Testis (tissue), 2 donors: ENCODE measurements at regions not wholly inside any gene's neighbourhood (a gene's known extent, or its start where the extent isn't known, plus 50 kb on each side); places are given as distances from the start of the nearest gene placed in this dataset.
"Not testable (repeated sequence)": the region's sequence is repeated elsewhere in the genome, so short reads cannot be mapped to it uniquely, and the experiment has no call there.

Experiments
- DNase-seq: peaks from one replicate; pipeline ENCODE4 v3.0.0-alpha.2; 2019
- H3K27ac ChIP-seq, 2 donors: fragments of 200-600 bp; sonication (generic); one replicate each; pipeline ENCODE4 v1.5.1; 2019
- H3K27me3 ChIP-seq: fragments of 200-600 bp; sonication (generic); one replicate; pipeline ENCODE4 v1.5.1; 2019
- H3K36me3 ChIP-seq: fragments of 200-600 bp; sonication (generic); one replicate; pipeline ENCODE4 v1.5.1; 2017; ENCODE audit warnings: low read depth; ENCODE audit errors: missing control alignments
- H3K4me1 ChIP-seq: fragments of 200-600 bp; sonication (generic); one replicate; pipeline ENCODE4 v1.5.1; 2019
- H3K4me3 ChIP-seq, 2 donors: fragments of 200-600 bp; sonication (generic); one replicate each; pipeline ENCODE4 v1.5.1; 2017 to 2019
- H3K9me3 ChIP-seq: fragments of 200-600 bp; sonication (generic); one replicate; pipeline ENCODE4 v1.5.1; 2017
- POLR2A ChIP-seq: fragments of 450-650 bp; IDR thresholded peaks from one replicate; pipeline ENCODE4 v1.6.1; 2017; ENCODE audit warnings: antibody characterized with exemption, mild to moderate bottlenecking, moderate library complexity
- WGBS, 2 donors: methylation state at CpG; one replicate each; pipeline ENCODE4 v1.1.5; 2018; 5-methylcytosine and 5-hydroxymethylcytosine counted together
- intact Hi-C: fragments of 100-400 bp; cut with DNase I; formaldehyde crosslinking; loops from one replicate; pipeline ENCODE4 v1.15.1; 2023; ENCODE audit warnings: low total_unique reads
- TF ChIP-seq, protein P1 (sequence below), 3 experiments: fragments of 450-650 bp in 2 of 3; fragments of 200-600 bp in 1 of 3; sonication (generic) in 1 of 3; IDR thresholded peaks; one replicate each; pipeline ENCODE4 v1.5.1; 2016 to 2019; ENCODE audit warnings: antibody characterized with exemption in 3 of 3, mild to moderate bottlenecking in 2 of 3, moderate library complexity in 1 of 3

DNA sequence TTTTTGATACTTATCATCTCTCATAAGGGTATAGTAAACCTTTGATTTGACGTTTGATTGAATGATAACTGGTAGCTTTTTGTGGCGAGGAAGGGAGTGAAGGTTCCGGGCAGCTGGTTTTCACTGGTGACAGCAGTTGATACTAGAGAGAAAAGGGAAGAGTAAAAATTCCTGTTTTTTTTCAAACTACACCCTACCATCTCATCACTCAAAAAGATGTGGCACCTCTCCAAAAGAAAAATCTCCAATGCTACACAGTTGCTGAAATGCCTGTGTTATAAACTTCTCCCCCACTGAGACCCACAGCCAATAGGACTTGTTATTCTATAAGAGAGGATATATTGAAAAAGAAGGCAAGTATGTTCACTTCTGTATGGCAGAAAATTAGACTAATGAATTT lies 154.0 kb downstream of the MAIP1 start:
- Histone ChIP-seq H3K27me3 (no peaks in the 10 kb centered on the region), H3K36me3 (no peaks in the 10 kb centered on the region), H3K9me3 (no peaks in the 10 kb centered on the region), H3K4me3 (no peak overlapping the region), H3K27ac (no peak overlapping the region), H3K4me1 (no peaks in the 10 kb centered on the region)
- no peak for DNase-seq
- TF ChIP-seq, protein P1, sequence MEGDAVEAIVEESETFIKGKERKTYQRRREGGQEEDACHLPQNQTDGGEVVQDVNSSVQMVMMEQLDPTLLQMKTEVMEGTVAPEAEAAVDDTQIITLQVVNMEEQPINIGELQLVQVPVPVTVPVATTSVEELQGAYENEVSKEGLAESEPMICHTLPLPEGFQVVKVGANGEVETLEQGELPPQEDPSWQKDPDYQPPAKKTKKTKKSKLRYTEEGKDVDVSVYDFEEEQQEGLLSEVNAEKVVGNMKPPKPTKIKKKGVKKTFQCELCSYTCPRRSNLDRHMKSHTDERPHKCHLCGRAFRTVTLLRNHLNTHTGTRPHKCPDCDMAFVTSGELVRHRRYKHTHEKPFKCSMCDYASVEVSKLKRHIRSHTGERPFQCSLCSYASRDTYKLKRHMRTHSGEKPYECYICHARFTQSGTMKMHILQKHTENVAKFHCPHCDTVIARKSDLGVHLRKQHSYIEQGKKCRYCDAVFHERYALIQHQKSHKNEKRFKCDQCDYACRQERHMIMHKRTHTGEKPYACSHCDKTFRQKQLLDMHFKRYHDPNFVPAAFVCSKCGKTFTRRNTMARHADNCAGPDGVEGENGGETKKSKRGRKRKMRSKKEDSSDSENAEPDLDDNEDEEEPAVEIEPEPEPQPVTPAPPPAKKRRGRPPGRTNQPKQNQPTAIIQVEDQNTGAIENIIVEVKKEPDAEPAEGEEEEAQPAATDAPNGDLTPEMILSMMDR (IDR thresholded peaks at IDR 0.05) = no peak
- no peak for TF ChIP-seq POLR2A
- WGBS, 2 donors = 83 to 94% methylated on average over 3 of the region's 3 CpGs
- intact Hi-C loops = no loop called here

DNA sequence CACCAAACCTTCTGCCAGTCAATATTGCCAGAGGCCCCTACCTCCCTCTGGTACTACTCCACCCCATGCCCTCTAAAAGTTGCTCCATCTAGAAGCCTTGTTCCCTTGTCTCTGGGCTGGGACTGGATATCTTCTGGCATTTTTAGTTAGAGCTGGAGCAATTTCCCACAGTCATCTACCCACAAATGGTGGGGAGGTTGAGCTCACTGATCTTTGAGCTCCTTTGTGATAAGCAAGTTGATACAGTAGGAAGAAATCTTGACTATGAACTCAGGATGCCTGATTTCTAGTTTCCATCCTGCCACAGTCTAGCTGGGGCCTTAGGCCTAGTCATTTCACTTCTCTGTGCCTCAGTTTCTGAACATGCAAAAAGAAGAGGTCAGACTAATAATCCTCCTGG lies 155.0 kb downstream of the MAIP1 start:
- Histone ChIP-seq H3K27me3 (no peaks in the 10 kb centered on the region), H3K36me3 (no peaks in the 10 kb centered on the region), H3K27ac (no peak overlapping the region), H3K9me3 (no peaks in the 10 kb centered on the region), H3K4me1 (no peaks in the 10 kb centered on the region), H3K4me3 (no peak overlapping the region)
- TF ChIP-seq, protein P1 (IDR thresholded peaks at IDR 0.05) = no peak
- TF ChIP-seq POLR2A = no peak
- DNase-seq = no peak
- intact Hi-C loops = no loop called here

DNA sequence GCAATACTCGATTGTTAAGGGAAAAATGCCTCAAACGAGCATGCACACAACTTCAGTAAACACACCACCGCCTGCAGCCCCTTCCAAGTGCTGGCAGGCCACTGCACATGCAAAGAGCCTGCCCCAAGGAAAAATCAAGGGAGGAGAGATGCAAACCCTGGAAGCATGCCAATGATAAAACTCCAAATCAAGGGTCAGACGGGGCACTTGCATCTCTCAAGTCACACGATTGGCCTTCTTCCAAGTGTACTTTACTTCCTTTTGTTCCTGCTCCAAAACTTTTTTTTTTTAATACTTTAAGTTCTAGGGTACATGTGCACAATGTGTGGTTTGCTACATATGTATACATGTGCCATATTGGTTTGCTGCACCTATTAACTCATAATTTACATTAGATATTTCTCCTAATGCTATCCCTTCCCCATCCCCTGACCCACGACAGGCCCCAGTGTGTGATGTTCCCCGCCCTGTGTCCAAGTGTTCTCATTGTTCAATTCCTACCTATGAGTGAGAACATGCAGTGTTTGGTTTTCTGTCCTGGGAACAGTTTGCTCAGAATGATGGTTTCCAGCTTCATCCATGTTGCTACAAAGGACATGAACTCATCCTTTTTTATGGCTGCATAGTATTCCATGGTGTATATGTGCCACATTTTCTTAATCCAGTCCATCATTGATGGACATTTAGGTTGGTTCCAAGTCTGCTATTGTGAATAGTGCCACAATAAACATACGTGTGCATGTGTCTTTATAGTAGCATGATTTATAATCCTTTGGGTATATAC lies 157.8 kb downstream of the MAIP1 start:
- H3K27me3 ChIP-seq, H3K4me3 ChIP-seq, H3K9me3 ChIP-seq, H3K36me3 ChIP-seq, DNase-seq, intact Hi-C loops, H3K27ac ChIP-seq, H3K4me1 ChIP-seq: not testable (repeated sequence)
- WGBS, 2 donors = 64 to 70% methylated on average over 8 of the region's 8 CpGs

- Histone ChIP-seq H3K4me3 (no peak overlapping the region), H3K9me3 (no peaks in the 10 kb centered on the region), H3K36me3 (no peaks in the 10 kb centered on the region), H3K4me1 (no peaks in the 10 kb centered on the region), H3K27ac (no peak overlapping the region), H3K27me3 (no peaks in the 10 kb centered on the region)
- 76 to 77% methylated on average over 2 of the region's 2 CpGs for WGBS, 2 donors
- TF ChIP-seq, protein P1 (IDR thresholded peaks at IDR 0.05) = no peak
- TF ChIP-seq POLR2A = no peak
- intact Hi-C loops = no loop called here
- no peak for DNase-seq
Observed at GRCh38 chr2:200119236-200119635, 163.9 kb downstream of the MAIP1 start.

- no peak for TF ChIP-seq POLR2A
- TF ChIP-seq, protein P1 (IDR thresholded peaks at IDR 0.05) = no peak
- Histone ChIP-seq H3K36me3 (no peaks in the 10 kb centered on the region), H3K9me3 (no peaks in the 10 kb centered on the region), H3K4me1 (no peaks in the 10 kb centered on the region), H3K27ac (no peak overlapping the region), H3K27me3 (no peaks in the 10 kb centered on the region), H3K4me3 (no peak overlapping the region)
- DNase-seq = no peak
- intact Hi-C loops = no loop called here
Observed at GRCh38 chr2:200121931-200122330, 166.5 kb downstream of the MAIP1 start.
